GM20000 (cell line): ENCODE measurements at regions not wholly inside any gene's neighbourhood (a gene's known extent, or its start where the extent isn't known, plus 50 kb on each side); places are given as distances from the start of the nearest gene placed in this dataset.
A peak's percentile ranks its signal among the peaks of the same experiment; 100 is the strongest.

Experiments
- DNase-seq: peaks from one replicate; pipeline ENCODE4 v3.0.0; 2012; ENCODE audit warnings: low spot score
- TF ChIP-seq, protein P1 (sequence below): IDR thresholded peaks from 2 replicates; pipeline ENCODE4 v1.5.1; 2012; ENCODE audit warnings: mild to moderate bottlenecking, control low read depth; ENCODE audit errors: extremely low read depth, missing control alignments

GRCh38 chr5:68652534-68652965, 437.0 kb downstream of the PIK3R1 start:
- no peak for DNase-seq
- TF ChIP-seq, protein P1, sequence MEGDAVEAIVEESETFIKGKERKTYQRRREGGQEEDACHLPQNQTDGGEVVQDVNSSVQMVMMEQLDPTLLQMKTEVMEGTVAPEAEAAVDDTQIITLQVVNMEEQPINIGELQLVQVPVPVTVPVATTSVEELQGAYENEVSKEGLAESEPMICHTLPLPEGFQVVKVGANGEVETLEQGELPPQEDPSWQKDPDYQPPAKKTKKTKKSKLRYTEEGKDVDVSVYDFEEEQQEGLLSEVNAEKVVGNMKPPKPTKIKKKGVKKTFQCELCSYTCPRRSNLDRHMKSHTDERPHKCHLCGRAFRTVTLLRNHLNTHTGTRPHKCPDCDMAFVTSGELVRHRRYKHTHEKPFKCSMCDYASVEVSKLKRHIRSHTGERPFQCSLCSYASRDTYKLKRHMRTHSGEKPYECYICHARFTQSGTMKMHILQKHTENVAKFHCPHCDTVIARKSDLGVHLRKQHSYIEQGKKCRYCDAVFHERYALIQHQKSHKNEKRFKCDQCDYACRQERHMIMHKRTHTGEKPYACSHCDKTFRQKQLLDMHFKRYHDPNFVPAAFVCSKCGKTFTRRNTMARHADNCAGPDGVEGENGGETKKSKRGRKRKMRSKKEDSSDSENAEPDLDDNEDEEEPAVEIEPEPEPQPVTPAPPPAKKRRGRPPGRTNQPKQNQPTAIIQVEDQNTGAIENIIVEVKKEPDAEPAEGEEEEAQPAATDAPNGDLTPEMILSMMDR, result no peak

GRCh38 chr5:68653471-68653870, 437.9 kb downstream of the PIK3R1 start:
- no peak for DNase-seq

GRCh38 chr5:68657055-68657961, 436.5 kb upstream of the SLC30A5 start:
- TF ChIP-seq, protein P1, result no peak
- no peak for DNase-seq

More at GRCh38 chr5:68653471-68653870, 437.9 kb downstream of the PIK3R1 start:
- TF ChIP-seq, protein P1, result no peak

GRCh38 chr5:68658810-68659372, 434.9 kb upstream of the SLC30A5 start:
- TF ChIP-seq, protein P1, result no peak

GRCh38 chr5:68659881-68660280, 433.9 kb upstream of the SLC30A5 start:
- TF ChIP-seq, protein P1, result no peak
- no peak for DNase-seq

More at GRCh38 chr5:68658810-68659372, 434.9 kb upstream of the SLC30A5 start:
- no peak for DNase-seq

DNA sequence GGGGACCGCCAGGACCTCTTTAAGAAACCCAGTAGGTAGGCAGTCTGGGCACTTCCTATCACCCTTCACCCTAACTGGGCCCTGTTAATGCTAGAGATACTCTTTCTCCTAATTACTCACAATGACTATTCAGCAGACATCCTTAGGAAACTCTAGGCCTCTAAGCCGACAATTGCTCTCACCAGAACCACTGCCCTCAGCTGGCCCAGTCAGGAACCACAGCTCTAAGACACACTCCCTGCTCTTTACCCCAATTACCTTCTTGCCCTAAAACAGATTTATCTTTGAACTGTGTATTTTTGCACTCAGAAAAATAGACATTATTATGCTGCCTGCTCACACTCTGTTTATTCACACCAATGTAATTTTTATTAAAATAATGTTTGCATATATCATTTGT, 432.6 kb upstream of the SLC30A5 start:
- DNase-seq, result peak; percentile 32
- TF ChIP-seq, protein P1, result peak; percentile 30

DNA sequence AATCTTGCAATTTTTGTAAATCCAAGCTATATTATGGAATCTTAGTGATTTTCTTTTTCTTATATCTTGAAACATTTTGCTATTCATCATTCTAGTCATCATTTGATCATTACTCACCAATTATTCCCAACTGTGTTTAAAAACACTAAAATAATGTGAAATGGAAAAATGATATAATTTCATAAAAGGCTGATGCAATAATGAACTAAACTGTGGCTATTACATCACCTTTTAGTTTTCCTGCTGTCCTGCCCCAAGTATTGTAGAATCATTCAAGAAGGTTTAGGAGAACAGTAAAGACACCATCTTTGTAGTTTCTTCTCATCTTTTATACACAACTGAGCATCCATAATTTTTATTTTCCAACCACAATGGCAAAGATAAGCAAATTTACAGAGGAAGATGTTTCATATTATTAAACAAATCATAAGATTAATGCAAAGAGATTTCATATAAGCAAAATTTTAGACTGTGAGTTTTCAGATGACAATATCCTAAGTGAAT, 431.0 kb upstream of the SLC30A5 start:
- no peak for DNase-seq
- TF ChIP-seq, protein P1, result no peak
